Astrocyte of the cerebellum (primary cell): ENCODE measurements at regions not wholly inside any gene's neighbourhood (a gene's known extent, or its start where the extent isn't known, plus 50 kb on each side); places are given as distances from the start of the nearest gene placed in this dataset.

Experiments
- DNase-seq: peaks from one replicate; pipeline ENCODE4 v3.0.0-alpha.2; 2011; ENCODE audit warnings: low read depth
- H3K4me3 ChIP-seq: 2 replicates; pipeline ENCODE4 v1.5.1; 2011; ENCODE audit warnings: mild to moderate bottlenecking, low read depth, low read length, moderate library complexity
- in situ Hi-C: cut with HindIII; loops from 2 replicates; pipeline ENCODE4 v1.10.0; 2017; ENCODE audit warnings: low sequenced_read_pairs
- TF ChIP-seq, protein P1 (sequence below): IDR thresholded peaks from 2 replicates; pipeline ENCODE4 v1.5.1; 2012; ENCODE audit warnings: low read length, low read depth, moderate library complexity, mild to moderate bottlenecking; ENCODE audit errors: missing control alignments

DNA sequence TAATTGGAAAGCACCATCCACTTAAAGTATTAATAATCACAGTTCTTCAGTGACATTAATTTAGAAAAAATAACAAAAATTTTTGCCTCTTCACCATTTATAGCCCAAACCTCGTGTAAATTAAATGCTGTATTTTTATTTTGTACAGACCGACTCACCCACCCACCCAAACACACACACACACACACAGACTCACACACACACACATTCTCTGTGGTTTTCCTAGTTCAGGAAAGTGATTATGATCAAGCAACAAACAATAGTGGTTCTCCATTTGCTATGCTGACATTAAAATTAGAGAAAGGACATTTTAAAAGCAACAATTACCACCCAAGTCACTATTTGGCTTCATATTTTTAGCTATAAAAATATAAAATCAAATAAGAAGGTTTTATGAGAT is 112.5 kb upstream of the FLRT2 start:
- in situ Hi-C loops: no loop called here
- no peak for DNase-seq
- no peak overlapping the region for H3K4me3 ChIP-seq
- TF ChIP-seq, protein P1, sequence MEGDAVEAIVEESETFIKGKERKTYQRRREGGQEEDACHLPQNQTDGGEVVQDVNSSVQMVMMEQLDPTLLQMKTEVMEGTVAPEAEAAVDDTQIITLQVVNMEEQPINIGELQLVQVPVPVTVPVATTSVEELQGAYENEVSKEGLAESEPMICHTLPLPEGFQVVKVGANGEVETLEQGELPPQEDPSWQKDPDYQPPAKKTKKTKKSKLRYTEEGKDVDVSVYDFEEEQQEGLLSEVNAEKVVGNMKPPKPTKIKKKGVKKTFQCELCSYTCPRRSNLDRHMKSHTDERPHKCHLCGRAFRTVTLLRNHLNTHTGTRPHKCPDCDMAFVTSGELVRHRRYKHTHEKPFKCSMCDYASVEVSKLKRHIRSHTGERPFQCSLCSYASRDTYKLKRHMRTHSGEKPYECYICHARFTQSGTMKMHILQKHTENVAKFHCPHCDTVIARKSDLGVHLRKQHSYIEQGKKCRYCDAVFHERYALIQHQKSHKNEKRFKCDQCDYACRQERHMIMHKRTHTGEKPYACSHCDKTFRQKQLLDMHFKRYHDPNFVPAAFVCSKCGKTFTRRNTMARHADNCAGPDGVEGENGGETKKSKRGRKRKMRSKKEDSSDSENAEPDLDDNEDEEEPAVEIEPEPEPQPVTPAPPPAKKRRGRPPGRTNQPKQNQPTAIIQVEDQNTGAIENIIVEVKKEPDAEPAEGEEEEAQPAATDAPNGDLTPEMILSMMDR: no peak

DNA sequence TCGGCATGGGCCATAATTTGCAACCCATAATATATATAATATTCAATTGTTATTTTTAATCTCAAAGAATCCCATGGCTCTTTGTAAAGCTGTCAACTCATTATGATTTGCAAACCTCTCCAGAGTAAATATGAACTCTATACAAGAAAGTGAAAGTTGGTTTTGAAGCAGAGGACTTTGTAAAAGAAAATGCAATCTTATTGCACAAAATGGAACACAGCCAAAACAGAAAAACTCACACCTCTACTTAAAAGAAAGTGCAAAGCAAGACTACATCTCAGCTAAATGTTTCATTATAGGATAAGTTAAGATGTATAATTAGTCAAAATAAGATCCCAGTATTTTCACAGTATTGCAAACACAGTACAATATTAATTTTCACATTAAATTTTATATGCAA is 111.2 kb upstream of the FLRT2 start:
- in situ Hi-C loops: no loop called here
- TF ChIP-seq, protein P1: no peak
- no peak overlapping the region for H3K4me3 ChIP-seq
- no peak for DNase-seq

DNA sequence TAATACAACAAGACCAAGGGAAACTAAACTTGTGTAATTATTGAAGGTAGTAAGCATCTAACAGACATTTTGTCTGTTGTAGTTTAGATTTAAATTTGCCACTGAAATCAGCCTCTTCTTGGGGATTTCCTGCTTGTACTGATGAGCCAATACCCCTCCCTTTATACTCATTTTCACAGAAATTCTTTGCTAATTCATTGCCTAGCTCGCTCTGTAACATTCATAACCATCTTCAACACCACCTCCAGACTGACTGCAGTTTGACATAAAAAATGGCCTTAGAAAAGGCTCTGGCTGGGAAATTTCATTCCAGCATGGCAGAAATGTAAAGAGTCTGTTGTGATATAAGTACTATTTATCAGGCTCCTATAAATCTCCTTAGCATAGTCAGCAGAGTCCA is 109.7 kb upstream of the FLRT2 start:
- no peak overlapping the region for H3K4me3 ChIP-seq
- TF ChIP-seq, protein P1: no peak
- in situ Hi-C loops: no loop called here
- DNase-seq: no peak

DNA sequence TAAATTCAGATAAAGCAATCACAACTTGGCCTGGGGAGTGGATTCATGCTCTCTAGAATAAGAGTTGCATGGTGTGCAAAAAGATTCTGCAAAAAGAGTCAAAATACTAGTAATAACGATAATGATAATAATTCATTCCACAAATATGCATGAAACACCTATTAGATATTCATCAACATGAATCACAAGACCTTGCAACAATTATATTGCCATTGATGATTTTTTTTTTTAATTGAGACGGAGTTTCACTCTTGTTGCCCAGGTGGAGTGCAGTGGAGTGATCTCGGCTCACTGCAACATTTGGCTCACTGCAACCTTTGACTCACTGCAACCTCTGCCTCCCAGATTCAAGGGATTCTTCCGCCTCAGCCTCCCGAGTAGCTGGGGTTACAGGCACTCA is 109.2 kb upstream of the FLRT2 start:
- no peak overlapping the region for H3K4me3 ChIP-seq
- TF ChIP-seq, protein P1: no peak
- in situ Hi-C loops: no loop called here
- no peak for DNase-seq

DNA sequence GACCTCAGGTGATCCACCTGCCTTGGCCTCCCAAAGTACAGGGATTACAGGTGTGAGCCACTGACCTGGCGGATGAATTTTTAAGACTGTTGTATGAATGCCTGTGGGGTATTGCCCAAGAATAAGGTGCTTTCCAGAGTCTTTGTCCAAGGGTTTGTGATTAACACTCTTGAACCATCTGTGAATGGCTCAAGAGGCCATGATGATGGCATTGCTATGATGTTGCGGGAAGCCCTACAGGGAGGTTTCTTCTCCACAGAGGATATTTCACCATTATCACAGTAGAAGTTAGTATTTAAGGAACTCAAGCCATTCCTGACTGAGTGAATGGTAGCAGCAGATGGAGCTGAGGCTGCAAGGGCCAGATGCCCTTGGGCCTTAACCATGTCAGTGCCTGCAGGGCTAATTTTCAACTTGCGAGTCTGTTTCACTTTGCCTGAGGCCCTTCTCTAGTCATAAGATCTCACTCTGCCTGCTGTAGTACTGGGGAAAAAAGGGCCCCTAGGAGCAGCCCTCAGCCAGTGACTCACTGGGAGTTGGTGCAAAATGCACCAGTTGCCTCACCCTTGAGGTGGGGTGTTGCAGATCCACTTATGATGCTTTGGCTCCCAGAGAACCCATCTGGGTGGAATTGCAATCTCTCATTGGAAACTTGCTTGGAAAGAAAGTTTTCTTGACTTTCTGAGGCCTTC is 108.6 kb upstream of the FLRT2 start:
- in situ Hi-C loops: no loop called here

DNA sequence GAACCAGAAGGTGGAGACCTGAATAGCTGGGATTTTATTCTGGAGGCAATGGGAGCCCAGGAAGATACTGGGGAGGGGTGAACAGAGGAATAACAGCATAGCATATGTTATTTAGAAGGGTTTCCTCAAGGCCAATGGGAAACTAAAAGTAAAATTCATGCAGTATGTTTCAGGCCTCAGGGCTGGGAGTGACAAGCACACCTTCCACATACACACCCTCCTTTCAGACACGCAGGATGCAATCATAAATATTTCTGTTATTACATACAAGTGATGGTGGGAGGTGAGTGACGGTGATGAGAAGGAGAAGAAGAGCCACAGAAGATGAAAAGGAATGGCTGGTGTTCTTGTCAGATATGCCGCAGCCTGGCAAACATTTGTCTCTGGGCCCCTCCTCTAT is 106.1 kb upstream of the FLRT2 start:
- TF ChIP-seq, protein P1: no peak
- no peak overlapping the region for H3K4me3 ChIP-seq
- in situ Hi-C loops: no loop called here
- no peak for DNase-seq

More for the DNA sequence above, 108.6 kb upstream of the FLRT2 start:
- TF ChIP-seq, protein P1: no peak
- no peak overlapping the region for H3K4me3 ChIP-seq
- no peak for DNase-seq
